HepG2 (cell line): ENCODE measurements at regions not wholly inside any gene's neighbourhood (a gene's known extent, or its start where the extent isn't known, plus 50 kb on each side); places are given as distances from the start of the nearest gene placed in this dataset.

ENCODE experiments used
- EP300 ChIP-seq, 3 experiments: sonication (generic) in 1 of 3; formaldehyde crosslinking in 1 of 3; IDR thresholded peaks; 2 replicates each; pipeline versions ENCODE4 v1.5.1 to v1.6.1; 2011 to 2020; ENCODE audit warnings: low read depth in 2 of 3, low read length in 2 of 3, borderline replicate concordance in 1 of 3, improper control_type of control experiment in 1 of 3, mild to moderate bottlenecking in 1 of 3, missing genetic modification reagents in 1 of 3, moderate library complexity in 1 of 3
- ESRRA ChIP-seq: sonication (generic); formaldehyde crosslinking; IDR thresholded peaks from 2 replicates; pipeline ENCODE4 v1.5.1; 2020; ENCODE audit warnings: mild to moderate bottlenecking, low read depth, missing genetic modification reagents
- GABPB1 ChIP-seq: IDR thresholded peaks from 2 replicates; pipeline ENCODE4 v1.6.1; 2016; ENCODE audit warnings: mild to moderate bottlenecking, missing genetic modification reagents, moderate library complexity, missing compliant biosample characterization
- HOXA3 ChIP-seq: sonication (generic); formaldehyde crosslinking; IDR thresholded peaks from 2 replicates; pipeline ENCODE4 v1.5.0; 2020; ENCODE audit warnings: missing genetic modification reagents
- NFIB ChIP-seq: sonication (generic); formaldehyde crosslinking; IDR thresholded peaks from 2 replicates; pipeline ENCODE4 v1.9.0; 2021; ENCODE audit warnings: missing genetic modification reagents, mild to moderate bottlenecking, borderline replicate concordance
- RCOR2 ChIP-seq: IDR thresholded peaks from 2 replicates; pipeline ENCODE4 v1.6.1; 2016; ENCODE audit warnings: missing biosample characterization, missing genetic modification reagents
- RXRA ChIP-seq: sonication (generic); formaldehyde crosslinking; IDR thresholded peaks from 2 replicates; pipeline ENCODE4 v1.5.1; 2020; ENCODE audit warnings: missing genetic modification reagents
- YEATS4 ChIP-seq: sonication (generic); formaldehyde crosslinking; IDR thresholded peaks from 2 replicates; pipeline ENCODE4 v1.4.0; 2020; ENCODE audit warnings: missing genetic modification reagents, borderline replicate concordance
- ZFP36 ChIP-seq: fragments of 150-350 bp; IDR thresholded peaks from 2 replicates; pipeline ENCODE4 v1.6.1; 2018; ENCODE audit warnings: borderline replicate concordance, low read length, low read depth; ENCODE audit not compliant: partially characterized antibody
- ZFP41 ChIP-seq: sonication (generic); formaldehyde crosslinking; IDR thresholded peaks from 2 replicates; pipeline ENCODE4 v1.4.0; 2020; ENCODE audit warnings: mild to moderate bottlenecking, missing genetic modification reagents, borderline replicate concordance
- ZFP82 ChIP-seq: sonication (generic); formaldehyde crosslinking; IDR thresholded peaks from 2 replicates; pipeline ENCODE4 v1.5.1; 2020; ENCODE audit warnings: mild to moderate bottlenecking, missing genetic modification reagents, borderline replicate concordance
- ZNF256 ChIP-seq: sonication (generic); formaldehyde crosslinking; conservative IDR thresholded peaks from 2 replicates; pipeline ENCODE4 v1.4.0; 2020; ENCODE audit warnings: missing genetic modification reagents
- ZNF451 ChIP-seq: sonication (generic); formaldehyde crosslinking; IDR thresholded peaks from 2 replicates; pipeline ENCODE4 v1.5.0; 2020; ENCODE audit warnings: mild to moderate bottlenecking, missing genetic modification reagents
- ZNF501 ChIP-seq: sonication (generic); formaldehyde crosslinking; IDR thresholded peaks from 2 replicates; pipeline ENCODE4 v1.5.1; 2020; ENCODE audit warnings: mild to moderate bottlenecking, moderate library complexity, missing genetic modification reagents
- ZNF678 ChIP-seq: sonication (generic); formaldehyde crosslinking; IDR thresholded peaks from 2 replicates; pipeline ENCODE4 v1.4.0; 2020; ENCODE audit warnings: mild to moderate bottlenecking, missing genetic modification reagents
- ZNF703 ChIP-seq: sonication (generic); formaldehyde crosslinking; IDR thresholded peaks from 2 replicates; pipeline ENCODE4 v1.5.1; 2020; ENCODE audit warnings: missing genetic modification reagents, mild to moderate bottlenecking, moderate library complexity, borderline replicate concordance
- TF ChIP-seq, protein P1 (sequence below): sonication (generic); formaldehyde crosslinking; IDR thresholded peaks from 2 replicates; pipeline ENCODE4 v1.5.0; 2020; ENCODE audit warnings: mild to moderate bottlenecking, missing genetic modification reagents
- TF ChIP-seq, protein P2 (sequence below): IDR thresholded peaks from 2 replicates; pipeline ENCODE4 v1.6.1; 2016; ENCODE audit warnings: missing genetic modification reagents, missing compliant biosample characterization
- TF ChIP-seq, protein P3 (sequence below): sonication (generic); formaldehyde crosslinking; IDR thresholded peaks from 2 replicates; pipeline ENCODE4 v1.8.0; 2022; ENCODE audit warnings: mild to moderate bottlenecking, missing genetic modification reagents
- TF ChIP-seq, protein P4 (sequence below): sonication (generic); formaldehyde crosslinking; IDR thresholded peaks from 2 replicates; pipeline ENCODE4 v1.4.0; 2020; ENCODE audit warnings: missing genetic modification reagents
- TF ChIP-seq, protein P5 (sequence below): IDR thresholded peaks from 2 replicates; pipeline ENCODE4 v1.6.1; 2016

DNA sequence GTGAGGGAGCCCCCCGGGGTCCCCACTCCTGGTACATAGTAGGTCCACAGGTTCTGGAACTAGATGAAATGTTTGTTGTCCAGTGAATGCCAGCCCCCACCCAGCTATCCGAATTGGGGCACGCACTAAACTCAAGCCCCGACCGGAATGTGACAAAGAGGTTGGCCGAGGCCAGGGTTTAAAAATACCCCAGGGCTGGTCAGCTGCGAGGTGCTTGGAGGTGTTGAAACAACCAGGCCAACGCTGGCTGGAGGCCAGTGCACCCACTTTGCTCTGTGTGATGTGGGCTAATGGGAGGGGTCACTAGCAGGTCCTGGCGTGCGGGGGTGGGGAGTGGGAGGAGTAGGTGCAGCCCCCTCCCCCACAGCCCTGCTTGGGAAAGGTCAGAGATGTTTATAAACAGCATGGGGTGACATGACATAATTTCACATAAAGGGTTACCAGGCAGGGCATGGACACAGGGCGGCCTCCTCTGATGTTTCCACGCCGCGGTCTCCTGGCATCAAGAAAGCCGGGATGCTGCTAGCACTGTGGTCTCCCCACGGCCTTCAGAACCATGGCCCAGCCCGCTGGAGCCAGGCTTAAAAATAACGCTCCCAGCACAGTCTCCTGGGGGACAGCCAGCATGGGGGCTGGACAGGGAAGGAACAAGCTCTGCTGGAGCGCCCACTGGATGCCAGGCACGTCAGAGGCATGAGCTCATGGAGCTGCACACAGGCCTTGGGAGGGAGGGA is 111.2 kb upstream of the PTPN1 start (continued):
- TF ChIP-seq, protein P1, sequence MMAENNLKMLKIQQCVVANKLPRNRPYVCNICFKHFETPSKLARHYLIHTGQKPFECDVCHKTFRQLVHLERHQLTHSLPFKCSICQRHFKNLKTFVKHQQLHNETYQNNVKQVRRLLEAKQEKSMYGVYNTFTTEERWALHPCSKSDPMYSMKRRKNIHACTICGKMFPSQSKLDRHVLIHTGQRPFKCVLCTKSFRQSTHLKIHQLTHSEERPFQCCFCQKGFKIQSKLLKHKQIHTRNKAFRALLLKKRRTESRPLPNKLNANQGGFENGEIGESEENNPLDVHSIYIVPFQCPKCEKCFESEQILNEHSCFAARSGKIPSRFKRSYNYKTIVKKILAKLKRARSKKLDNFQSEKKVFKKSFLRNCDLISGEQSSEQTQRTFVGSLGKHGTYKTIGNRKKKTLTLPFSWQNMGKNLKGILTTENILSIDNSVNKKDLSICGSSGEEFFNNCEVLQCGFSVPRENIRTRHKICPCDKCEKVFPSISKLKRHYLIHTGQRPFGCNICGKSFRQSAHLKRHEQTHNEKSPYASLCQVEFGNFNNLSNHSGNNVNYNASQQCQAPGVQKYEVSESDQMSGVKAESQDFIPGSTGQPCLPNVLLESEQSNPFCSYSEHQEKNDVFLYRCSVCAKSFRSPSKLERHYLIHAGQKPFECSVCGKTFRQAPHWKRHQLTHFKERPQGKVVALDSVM (CRISPR knock-in tag) = peak; percentile 77
- TF ChIP-seq ZNF256 (CRISPR knock-in tag) (no peak; the same call in 1 of the 2 replicates), EP300 (IDR thresholded peaks at IDR 0.05; ENCODE audit: low read depth in 2 of 2, low read length in 2 of 2) (peak; percentile 93 to 99; a peak in 3 of 4 replicates), EP300 (CRISPR knock-in tag; IDR thresholded peaks at IDR 0.05; ENCODE audit: borderline replicate concordance) (peak; percentile 99), ZFP41 (0 out of 2 replicates have a peak, but pooled peaks have one; percentile 16), HOXA3 (CRISPR knock-in tag) (peak; percentile 94), ZFP36 (no peak), GABPB1 (CRISPR knock-in tag) (peak; percentile 81), RXRA (peak; percentile 100), RCOR2 (peak; percentile 98; the same call in 1 of the 2 replicates), ZNF678 (peak; percentile 80; the same call in 1 of the 2 replicates), NFIB (peak; percentile 72; the same call in 1 of the 2 replicates), YEATS4 (CRISPR knock-in tag) (peak; percentile 87), ESRRA (peak; percentile 91), ZNF451 (CRISPR knock-in tag) (peak; percentile 70; the same call in 1 of the 2 replicates), ZNF703 (no peak), ZNF501 (CRISPR knock-in tag) (peak; percentile 64), ZFP82 (CRISPR knock-in tag) (no peak)
- TF ChIP-seq, protein P2, sequence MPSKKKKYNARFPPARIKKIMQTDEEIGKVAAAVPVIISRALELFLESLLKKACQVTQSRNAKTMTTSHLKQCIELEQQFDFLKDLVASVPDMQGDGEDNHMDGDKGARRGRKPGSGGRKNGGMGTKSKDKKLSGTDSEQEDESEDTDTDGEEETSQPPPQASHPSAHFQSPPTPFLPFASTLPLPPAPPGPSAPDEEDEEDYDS (CRISPR knock-in tag) = peak; percentile 94
- TF ChIP-seq, protein P3, sequence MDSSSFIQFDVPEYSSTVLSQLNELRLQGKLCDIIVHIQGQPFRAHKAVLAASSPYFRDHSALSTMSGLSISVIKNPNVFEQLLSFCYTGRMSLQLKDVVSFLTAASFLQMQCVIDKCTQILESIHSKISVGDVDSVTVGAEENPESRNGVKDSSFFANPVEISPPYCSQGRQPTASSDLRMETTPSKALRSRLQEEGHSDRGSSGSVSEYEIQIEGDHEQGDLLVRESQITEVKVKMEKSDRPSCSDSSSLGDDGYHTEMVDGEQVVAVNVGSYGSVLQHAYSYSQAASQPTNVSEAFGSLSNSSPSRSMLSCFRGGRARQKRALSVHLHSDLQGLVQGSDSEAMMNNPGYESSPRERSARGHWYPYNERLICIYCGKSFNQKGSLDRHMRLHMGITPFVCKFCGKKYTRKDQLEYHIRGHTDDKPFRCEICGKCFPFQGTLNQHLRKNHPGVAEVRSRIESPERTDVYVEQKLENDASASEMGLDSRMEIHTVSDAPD (CRISPR knock-in tag) = peak; percentile 98
- TF ChIP-seq, protein P4, sequence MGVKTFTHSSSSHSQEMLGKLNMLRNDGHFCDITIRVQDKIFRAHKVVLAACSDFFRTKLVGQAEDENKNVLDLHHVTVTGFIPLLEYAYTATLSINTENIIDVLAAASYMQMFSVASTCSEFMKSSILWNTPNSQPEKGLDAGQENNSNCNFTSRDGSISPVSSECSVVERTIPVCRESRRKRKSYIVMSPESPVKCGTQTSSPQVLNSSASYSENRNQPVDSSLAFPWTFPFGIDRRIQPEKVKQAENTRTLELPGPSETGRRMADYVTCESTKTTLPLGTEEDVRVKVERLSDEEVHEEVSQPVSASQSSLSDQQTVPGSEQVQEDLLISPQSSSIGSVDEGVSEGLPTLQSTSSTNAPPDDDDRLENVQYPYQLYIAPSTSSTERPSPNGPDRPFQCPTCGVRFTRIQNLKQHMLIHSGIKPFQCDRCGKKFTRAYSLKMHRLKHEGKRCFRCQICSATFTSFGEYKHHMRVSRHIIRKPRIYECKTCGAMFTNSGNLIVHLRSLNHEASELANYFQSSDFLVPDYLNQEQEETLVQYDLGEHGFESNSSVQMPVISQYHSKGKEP = peak; percentile 37
- TF ChIP-seq, protein P5, sequence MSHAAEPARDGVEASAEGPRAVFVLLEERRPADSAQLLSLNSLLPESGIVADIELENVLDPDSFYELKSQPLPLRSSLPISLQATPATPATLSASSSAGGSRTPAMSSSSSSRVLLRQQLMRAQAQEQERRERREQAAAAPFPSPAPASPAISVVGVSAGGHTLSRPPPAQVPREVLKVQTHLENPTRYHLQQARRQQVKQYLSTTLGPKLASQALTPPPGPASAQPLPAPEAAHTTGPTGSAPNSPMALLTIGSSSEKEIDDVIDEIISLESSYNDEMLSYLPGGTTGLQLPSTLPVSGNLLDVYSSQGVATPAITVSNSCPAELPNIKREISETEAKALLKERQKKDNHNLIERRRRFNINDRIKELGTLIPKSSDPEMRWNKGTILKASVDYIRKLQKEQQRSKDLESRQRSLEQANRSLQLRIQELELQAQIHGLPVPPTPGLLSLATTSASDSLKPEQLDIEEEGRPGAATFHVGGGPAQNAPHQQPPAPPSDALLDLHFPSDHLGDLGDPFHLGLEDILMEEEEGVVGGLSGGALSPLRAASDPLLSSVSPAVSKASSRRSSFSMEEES (CRISPR knock-in tag) = peak; percentile 94
